Heart left ventricle (tissue), 13 donors: ENCODE measurements at regions not wholly inside any gene's neighbourhood (a gene's known extent, or its start where the extent isn't known, plus 50 kb on each side); places are given as distances from the start of the nearest gene placed in this dataset.

Source experiments
- CTCF ChIP-seq, 12 donors: fragments of 200-600 bp; sonication (generic) in 4 of 12; IDR thresholded peaks; one replicate each; pipeline versions ENCODE4 v1.5.0 to v1.8.0; 2018 to 2022; ENCODE audit warnings: antibody characterized with exemption in 12 of 12, mild to moderate bottlenecking in 5 of 12
- POLR2A ChIP-seq, 2 donors: fragments of 450-650 bp; IDR thresholded peaks; one replicate each; pipeline ENCODE4 v1.6.1; 2017; ENCODE audit warnings: antibody characterized with exemption in 2 of 2, mild to moderate bottlenecking in 2 of 2, moderate library complexity in 2 of 2
- donor health status: ischemic (EF 13 %, LVEDD 7.1; RV severe dilation, severe dysfunction).
- donor health status: DM: no; HTN: yes; CAD: no.
- donor health status: DM: no; HTN: no; CAD: no.
- donor health status: ischemic (EF 25% LVEDD 6.9; RV normal size, moderate dysfunction).
- donor health status: ischemic (EF 25% LVEDD 5.7; RV mildly dilated, moderate dysfunction).
- donor health status: ischemic (EF 35%, LVEDD 5.7; RV mildly dilated, moderate dysfunction).
- donor health status: nonischemic (EF 11% LVEDD 7.7; RV severe dilation, severe dysfunction).
- donor health status: DM: yes; HTN: yes; CAD: no.
- donor health status: PGD.
- donor health status: ischemic (EF 29% LVEDD 5.4; RV normal size, mild dysfunction).
- donor health status: nonischemic (EF 23%, LVEDD 6.1; RV moderate dilation, normal function).

DNA sequence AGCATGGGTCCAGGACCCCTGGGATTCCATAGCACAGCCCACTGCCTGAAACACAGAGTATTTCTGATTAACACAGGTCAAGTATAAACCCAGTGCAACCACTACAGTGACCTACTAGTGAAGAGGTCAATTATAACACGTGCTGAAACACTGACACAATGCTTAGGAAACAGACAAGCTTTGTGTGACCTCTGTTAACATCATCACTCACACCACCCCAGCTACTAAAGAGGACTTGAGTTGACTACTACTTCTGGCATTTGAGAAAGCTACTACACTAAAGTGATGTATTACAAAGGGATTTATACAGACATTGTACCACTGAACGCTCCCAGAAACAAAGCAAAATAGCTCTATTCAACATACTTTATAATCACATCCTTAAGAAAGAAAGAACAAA, 1935.9 kb upstream of the PCDH20 start:
- TF ChIP-seq POLR2A (IDR thresholded peaks at IDR 0.05): no peak
- TF ChIP-seq CTCF (IDR thresholded peaks at IDR 0.05): no peak
